HFF-Myc (cell line): ENCODE measurements at regions not wholly inside any gene's neighbourhood (a gene's known extent, or its start where the extent isn't known, plus 50 kb on each side); places are given as distances from the start of the nearest gene placed in this dataset.

ENCODE experiments used
- DNase-seq: peaks from one replicate; pipeline ENCODE4 v3.0.0-alpha.2; 2011; ENCODE audit warnings: low read depth; ENCODE audit errors: extremely low read depth
- H3K4me3 ChIP-seq: replicated peaks from 2 replicates; pipeline ENCODE4 v1.5.1; 2011; ENCODE audit warnings: low read depth, mild to moderate bottlenecking, control low read depth, low read length
- TF ChIP-seq, protein P1 (sequence below): IDR thresholded peaks from 2 replicates; pipeline ENCODE4 v1.5.1; 2012; ENCODE audit warnings: mild to moderate bottlenecking, low read depth, low read length, control low read depth; ENCODE audit errors: missing control alignments

- TF ChIP-seq, protein P1, sequence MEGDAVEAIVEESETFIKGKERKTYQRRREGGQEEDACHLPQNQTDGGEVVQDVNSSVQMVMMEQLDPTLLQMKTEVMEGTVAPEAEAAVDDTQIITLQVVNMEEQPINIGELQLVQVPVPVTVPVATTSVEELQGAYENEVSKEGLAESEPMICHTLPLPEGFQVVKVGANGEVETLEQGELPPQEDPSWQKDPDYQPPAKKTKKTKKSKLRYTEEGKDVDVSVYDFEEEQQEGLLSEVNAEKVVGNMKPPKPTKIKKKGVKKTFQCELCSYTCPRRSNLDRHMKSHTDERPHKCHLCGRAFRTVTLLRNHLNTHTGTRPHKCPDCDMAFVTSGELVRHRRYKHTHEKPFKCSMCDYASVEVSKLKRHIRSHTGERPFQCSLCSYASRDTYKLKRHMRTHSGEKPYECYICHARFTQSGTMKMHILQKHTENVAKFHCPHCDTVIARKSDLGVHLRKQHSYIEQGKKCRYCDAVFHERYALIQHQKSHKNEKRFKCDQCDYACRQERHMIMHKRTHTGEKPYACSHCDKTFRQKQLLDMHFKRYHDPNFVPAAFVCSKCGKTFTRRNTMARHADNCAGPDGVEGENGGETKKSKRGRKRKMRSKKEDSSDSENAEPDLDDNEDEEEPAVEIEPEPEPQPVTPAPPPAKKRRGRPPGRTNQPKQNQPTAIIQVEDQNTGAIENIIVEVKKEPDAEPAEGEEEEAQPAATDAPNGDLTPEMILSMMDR: no peak
- DNase-seq: no peak
Observed at GRCh38 chr7:156445997-156446761, 194.4 kb upstream of the RNF32 start.

DNA sequence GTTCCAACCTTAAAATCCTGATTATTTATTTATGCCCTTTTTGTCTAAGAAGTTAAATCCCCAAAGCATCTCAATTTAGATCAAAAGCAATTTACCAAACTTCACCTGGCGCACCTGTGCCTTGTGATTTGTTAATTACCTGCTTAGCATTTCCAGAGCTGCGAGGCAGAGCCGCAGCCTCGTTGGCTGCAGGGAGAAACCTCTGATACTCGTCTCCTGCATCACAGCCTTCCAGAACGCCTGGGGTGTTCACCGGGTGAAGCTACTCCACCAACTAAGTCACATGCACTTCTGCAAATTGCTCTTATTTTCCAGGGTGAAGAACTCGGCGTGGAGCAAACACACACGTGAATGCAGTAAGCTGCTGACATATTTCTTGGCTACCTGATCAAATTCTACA, 198.1 kb upstream of the RNF32 start:
- H3K4me3 ChIP-seq: no peak overlapping the region
- no peak for DNase-seq
- TF ChIP-seq, protein P1: no peak

More at GRCh38 chr7:156445997-156446761, 194.4 kb upstream of the RNF32 start:
- no peak overlapping the region for H3K4me3 ChIP-seq

GRCh38 chr7:156440456-156440855, 200.1 kb upstream of the RNF32 start:
- DNase-seq: no peak
- TF ChIP-seq, protein P1: no peak
- no peak overlapping the region for H3K4me3 ChIP-seq

GRCh38 chr7:156438011-156438410, 202.6 kb upstream of the RNF32 start:
- TF ChIP-seq, protein P1: no peak
- no peak for DNase-seq
- no peak overlapping the region for H3K4me3 ChIP-seq

DNA sequence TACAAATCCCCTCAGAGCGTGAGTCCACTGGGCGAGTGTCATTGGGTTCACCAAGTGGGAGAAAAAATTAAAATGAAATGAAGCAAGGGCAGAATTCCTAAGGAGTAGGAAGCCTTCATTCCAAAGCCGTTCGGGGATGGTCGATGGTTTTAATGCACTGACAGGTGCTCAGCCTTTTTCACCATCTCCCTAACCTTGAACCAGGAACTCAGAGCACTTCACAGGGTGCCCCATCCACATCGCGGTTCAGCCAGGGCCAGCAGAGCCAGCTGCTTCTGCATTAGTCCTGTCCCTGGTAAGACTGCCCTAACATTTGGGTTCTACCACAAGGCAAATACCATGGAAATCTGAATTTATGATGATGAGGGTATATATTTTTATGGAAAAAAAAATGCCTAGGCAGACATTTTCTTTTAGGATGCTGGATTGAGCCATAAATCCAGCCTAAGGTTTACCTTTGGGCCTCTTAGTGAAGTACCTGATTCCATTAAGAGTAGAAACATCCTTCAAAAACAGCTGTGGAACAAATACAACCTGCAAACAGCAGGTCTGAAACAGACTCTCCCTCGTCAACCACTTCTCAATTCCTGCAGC, 203.5 kb upstream of the RNF32 start:
- TF ChIP-seq, protein P1: no peak
- H3K4me3 ChIP-seq: no peak overlapping the region
- no peak for DNase-seq

- H3K4me3 ChIP-seq: no peak overlapping the region
- TF ChIP-seq, protein P1: no peak
- DNase-seq: no peak
Observed at GRCh38 chr7:156435486-156436231, 204.9 kb upstream of the RNF32 start.
